Kidney (tissue), 13 donors: ENCODE measurements at regions not wholly inside any gene's neighbourhood (a gene's known extent, or its start where the extent isn't known, plus 50 kb on each side); places are given as distances from the start of the nearest gene placed in this dataset.

ENCODE experiments used
- DNase-seq, 5 donors: peaks; one replicate each; pipeline ENCODE4 v3.0.0-alpha.2; 2013 to 2020
- FAIRE-seq: peaks from 2 replicates; lab custom pipeline; 2012; peaks lifted over from hg19 to GRCh38; lab: Jason Lieb, UNC
- H3K27ac ChIP-seq, 2 donors: one replicate each; pipeline ENCODE4 v1.7.0; 2013; ENCODE audit warnings: low read depth in 2 of 2, low read length in 2 of 2, inconsistent platforms in 1 of 2
- H3K27me3 ChIP-seq: one replicate; pipeline ENCODE4 v1.7.1; 2013; ENCODE audit warnings: low read length, inconsistent platforms; ENCODE audit not compliant: control insufficient read depth, insufficient read depth
- H3K36me3 ChIP-seq, 3 donors: one replicate each; pipeline versions ENCODE4 v1.7.0 to v1.7.1; 2013; ENCODE audit warnings: low read length in 3 of 3, control low read depth in 1 of 3, inconsistent platforms in 1 of 3; ENCODE audit not compliant: insufficient read depth in 3 of 3, control insufficient read depth in 2 of 3
- H3K4me1 ChIP-seq, 3 donors: one replicate each; pipeline versions ENCODE4 v1.7.0 to v1.7.1; 2013; ENCODE audit warnings: low read length in 3 of 3, inconsistent platforms in 1 of 3, low read depth in 1 of 3; ENCODE audit not compliant: control insufficient read depth in 2 of 3, insufficient read depth in 2 of 3
- H3K4me3 ChIP-seq, 3 donors: one replicate each; pipeline versions ENCODE4 v1.7.0 to v1.8.1; 2013; ENCODE audit warnings: low read length in 3 of 3, control low read depth in 1 of 3, inconsistent platforms in 1 of 3
- H3K9ac ChIP-seq, 3 donors: one replicate each; pipeline versions ENCODE4 v1.7.0 to v1.7.1; 2013; ENCODE audit warnings: low read length in 3 of 3, control low read depth in 1 of 3, inconsistent platforms in 1 of 3
- H3K9me3 ChIP-seq, 3 donors: one replicate each; pipeline versions ENCODE4 v1.7.0 to v1.7.1; 2013; ENCODE audit warnings: low read length in 3 of 3, control low read depth in 1 of 3, inconsistent platforms in 1 of 3; ENCODE audit not compliant: control insufficient read depth in 2 of 3, insufficient read depth in 1 of 3
- CTCF ChIP-seq: IDR thresholded peaks from 3 replicates; pipeline ENCODE4 v1.5.1; 2012; ENCODE audit warnings: mild to moderate bottlenecking, moderate library complexity, borderline replicate concordance; ENCODE audit not compliant: insufficient read depth; ENCODE audit errors: extremely low read depth
- intact Hi-C: fragments of 100-400 bp; cut with DNase I; formaldehyde crosslinking; loops from one replicate; pipeline ENCODE4 v1.11.1; 2022
- donor health status: control.
- donor health status: control.
- donor health status: control.
- donor health status: control.
- donor health status: control.
- donor health status: DM: yes; HTN: yes; CAD: no.
- donor health status: Normal renal cell carcinoma (clear cell type).

DNA sequence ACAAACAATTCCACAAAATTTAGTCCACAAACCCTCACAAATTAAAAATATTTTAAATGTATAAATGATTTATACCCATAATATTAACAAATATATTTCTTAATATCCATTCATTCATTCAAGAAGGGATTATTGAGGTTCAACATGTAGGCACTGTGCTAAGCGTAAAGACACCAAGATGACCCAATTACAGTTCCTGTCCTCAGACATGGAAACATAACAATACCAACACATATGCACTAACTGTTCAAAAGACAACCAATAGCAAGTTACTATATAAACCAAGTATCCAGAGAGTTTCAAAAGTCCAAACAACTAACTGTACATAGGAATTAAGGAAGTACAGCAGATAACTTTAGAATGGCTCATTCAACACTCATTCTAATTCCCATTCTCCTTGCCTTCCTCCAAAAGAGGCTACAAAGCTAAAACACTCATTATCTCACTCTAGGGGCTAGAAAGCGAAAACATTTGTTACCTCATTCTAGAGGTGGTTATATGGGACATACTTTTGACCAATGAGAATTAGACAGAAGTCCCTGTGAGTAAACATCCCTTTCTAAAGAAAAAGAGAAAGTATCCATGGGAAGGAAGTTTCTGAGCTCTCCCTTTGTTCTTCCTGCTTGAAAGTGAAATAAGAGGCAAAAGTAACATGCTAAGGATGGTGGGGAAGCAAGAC, 292.4 kb downstream of the ZEB2 start:
- Histone ChIP-seq H3K27ac (no peak overlapping the region), H3K36me3 (no peaks in the 10 kb centered on the region), H3K27me3 (no peaks in the 10 kb centered on the region), H3K4me3 (no peak overlapping the region), H3K9ac (no peak overlapping the region), H3K4me1 (no peaks in the 10 kb centered on the region), H3K9me3 (no peaks in the 10 kb centered on the region)
- no peak for TF ChIP-seq CTCF
- FAIRE-seq (no peak), DNase-seq (no peak)
- intact Hi-C loops = no loop called here

GRCh38 chr2:144225076-144225475, 294.8 kb downstream of the ZEB2 start:
- H3K4me3 ChIP-seq = no peak overlapping the region
- TF ChIP-seq CTCF = no peak
- H3K9me3 ChIP-seq = no peaks in the 10 kb centered on the region
- H3K4me1 ChIP-seq = no peaks in the 10 kb centered on the region
- DNase-seq (no peak), FAIRE-seq (no peak)
- H3K36me3 ChIP-seq = no peaks in the 10 kb centered on the region
- H3K27ac ChIP-seq = no peak overlapping the region
- no peak overlapping the region for H3K9ac ChIP-seq
- intact Hi-C loops = no loop called here
- no peaks in the 10 kb centered on the region for H3K27me3 ChIP-seq

GRCh38 chr2:144224472-144224871, 295.4 kb downstream of the ZEB2 start:
- DNase-seq (no peak), FAIRE-seq (no peak)
- H3K4me1 ChIP-seq = no peaks in the 10 kb centered on the region
- H3K36me3 ChIP-seq = no peaks in the 10 kb centered on the region
- no peak overlapping the region for H3K4me3 ChIP-seq
- H3K9me3 ChIP-seq = no peaks in the 10 kb centered on the region
- intact Hi-C loops = no loop called here
- no peak overlapping the region for H3K27ac ChIP-seq
- no peak overlapping the region for H3K9ac ChIP-seq
- H3K27me3 ChIP-seq = no peaks in the 10 kb centered on the region
- TF ChIP-seq CTCF = no peak

- peaks cover 0 to 3% (median 0%) of the 10 kb centered on the region in 3 donors for H3K4me1 ChIP-seq
- FAIRE-seq = no peak
- H3K27me3 ChIP-seq = no peaks in the 10 kb centered on the region
- H3K4me3 ChIP-seq = no peak overlapping the region
- intact Hi-C loops = no loop called here
- H3K9ac ChIP-seq = no peak overlapping the region
- DNase-seq = no peak
- H3K9me3 ChIP-seq = no peaks in the 10 kb centered on the region
- no peak overlapping the region for H3K27ac ChIP-seq
- no peak for TF ChIP-seq CTCF
- H3K36me3 ChIP-seq = no peaks in the 10 kb centered on the region
Measured at GRCh38 chr2:144219979-144220378, 299.9 kb downstream of the ZEB2 start.
